Endothelial cell of umbilical vein (primary cell): ENCODE measurements at regions not wholly inside any gene's neighbourhood (a gene's known extent, or its start where the extent isn't known, plus 50 kb on each side); places are given as distances from the start of the nearest gene placed in this dataset.

Source experiments
- BruUV-seq: library from RNA; stranded (reverse); fragments of 400-500 nt; replicated peaks from 2 replicates; lab custom pipeline; 2021; lab: Mats Ljungman, UMichigan
- CTCF ChIA-PET: fragments of 300-600, 350-600 bp; sonication (Branson Sonifier 250); formaldehyde crosslinking; loops from one replicate; lab custom pipeline; 2021; ENCODE audit warnings: antibody characterized with exemption, inconsistent platforms; lab: Charles Lee
- POLR2A ChIA-PET: fragments of 300-600, 350-600 bp; sonication (Branson Sonifier 250); formaldehyde crosslinking; loops from one replicate; lab custom pipeline; 2021; ENCODE audit warnings: antibody characterized with exemption, inconsistent platforms; lab: Charles Lee
- DNase-seq: peaks from one replicate; pipeline ENCODE4 v3.0.0-alpha.2; 2011; ENCODE audit warnings: low read depth, low spot score
- FAIRE-seq: peaks from 2 replicates; lab custom pipeline; 2011; peaks lifted over from hg19 to GRCh38; lab: Jason Lieb, UNC
- H2AFZ ChIP-seq: 2 replicates; pipeline ENCODE4 v1.6.0; 2012; ENCODE audit warnings: low read depth, low read length, control low read depth, inconsistent platforms
- H3K27ac ChIP-seq: 2 replicates; pipeline ENCODE4 v1.5.1; 2011; ENCODE audit warnings: low read depth, mild to moderate bottlenecking, control low read depth, low read length, moderate library complexity; ENCODE audit not compliant: insufficient read depth
- H3K27me3 ChIP-seq, 2 experiments: 2 replicates each; pipeline versions ENCODE4 v1.6.0 to v1.6.1; 2011; ENCODE audit warnings: low read length in 2 of 2, mixed read lengths in 1 of 2; ENCODE audit not compliant: control insufficient read depth in 2 of 2, insufficient read depth in 2 of 2
- H3K36me3 ChIP-seq, 2 experiments: 2 replicates in 1 of 2; 3 replicates in 1 of 2; pipeline ENCODE4 v1.5.1; 2011; ENCODE audit warnings: low read length in 2 of 2, mild to moderate bottlenecking in 1 of 2, moderate library complexity in 1 of 2; ENCODE audit not compliant: control insufficient read depth in 2 of 2, insufficient read depth in 2 of 2; ENCODE audit errors: extremely low read depth in 1 of 2
- H3K4me1 ChIP-seq: 3 replicates; pipeline ENCODE4 v1.5.1; 2011; ENCODE audit warnings: mild to moderate bottlenecking, low read length; ENCODE audit not compliant: control insufficient read depth, insufficient read depth; ENCODE audit errors: extremely low read depth
- H3K4me2 ChIP-seq: 2 replicates; pipeline ENCODE4 v1.6.1; 2011; ENCODE audit warnings: low read length, control low read depth, mixed read lengths; ENCODE audit not compliant: insufficient read depth
- H3K4me3 ChIP-seq, 3 experiments: fragments of 200-600 bp in 1 of 3; sonication (generic), shearing (Covaris generic) in 1 of 3; replicated peaks in 1 of 3; 2 replicates each; pipeline ENCODE4 v1.5.1; 2011 to 2016; ENCODE audit warnings: control low read depth in 3 of 3, low read length in 3 of 3, mild to moderate bottlenecking in 2 of 3, inconsistent platforms in 1 of 3, low read depth in 1 of 3, moderate library complexity in 1 of 3; ENCODE audit not compliant: insufficient read depth in 1 of 3
- H3K79me2 ChIP-seq: 2 replicates; pipeline ENCODE4 v1.6.0; 2012; ENCODE audit warnings: low read length, inconsistent platforms; ENCODE audit not compliant: control insufficient read depth, insufficient read depth
- H3K9ac ChIP-seq: replicated peaks from 2 replicates; pipeline ENCODE3; 2011; ENCODE audit warnings: low read length, control low read depth; ENCODE audit not compliant: insufficient read depth; ENCODE audit errors: extremely low read depth
- H3K9me1 ChIP-seq: replicated peaks from 3 replicates; pipeline ENCODE4 v1.6.0; 2011; ENCODE audit warnings: mild to moderate bottlenecking, low read length; ENCODE audit not compliant: control insufficient read depth, insufficient read depth; ENCODE audit errors: extremely low read depth
- H3K9me3 ChIP-seq: replicated peaks from 2 replicates; pipeline ENCODE4 v1.5.1; 2012; ENCODE audit warnings: low read length, inconsistent platforms; ENCODE audit not compliant: control insufficient read depth, insufficient read depth
- H4K20me1 ChIP-seq: replicated peaks from 2 replicates; pipeline ENCODE3; 2011; ENCODE audit warnings: mild to moderate bottlenecking, low read length; ENCODE audit not compliant: control insufficient read depth, insufficient read depth; ENCODE audit errors: extremely low read depth
- EZH2 ChIP-seq: IDR thresholded peaks from 2 replicates; pipeline ENCODE4 v1.6.1; 2012; ENCODE audit warnings: borderline replicate concordance, low read depth, mild to moderate bottlenecking, moderate library complexity, low read length, inconsistent platforms; ENCODE audit not compliant: severe bottlenecking
- FOS ChIP-seq: IDR thresholded peaks from 2 replicates; pipeline ENCODE4 v1.6.1; 2011; ENCODE audit warnings: mild to moderate bottlenecking, low read length, moderate library complexity, borderline replicate concordance; ENCODE audit not compliant: insufficient read depth
- GATA2 ChIP-seq: IDR thresholded peaks from 2 replicates; pipeline ENCODE4 v1.7.0; 2011; ENCODE audit warnings: low read depth, mild to moderate bottlenecking, moderate library complexity, mixed read lengths, low read length; ENCODE audit not compliant: insufficient read length, insufficient read depth
- JUN ChIP-seq: IDR thresholded peaks from 2 replicates; pipeline ENCODE4 v1.6.1; 2011; ENCODE audit warnings: borderline replicate concordance, low read depth; ENCODE audit not compliant: insufficient read length, insufficient read depth
- MYC ChIP-seq: IDR thresholded peaks from one replicate; pipeline ENCODE4 v1.6.1; 2011; ENCODE audit warnings: mild to moderate bottlenecking, low read depth, low read length
- POLR2A ChIP-seq: IDR thresholded peaks from 2 replicates; pipeline ENCODE4 v1.6.1; 2012; ENCODE audit warnings: low read depth, mild to moderate bottlenecking, control low read depth, low read length
- POLR2AphosphoS5 ChIP-seq: IDR thresholded peaks from 2 replicates; pipeline ENCODE4 v1.6.1; 2012; ENCODE audit warnings: low read depth, mild to moderate bottlenecking, control low read depth, low read length, moderate library complexity; ENCODE audit not compliant: insufficient read depth
- dilution Hi-C: fragments of 300-500 bp; cut with MboI; formaldehyde crosslinking; loops from one replicate; pipeline ENCODE4 v1.15.0; 2019; ENCODE audit warnings: low sequenced_read_pairs; ENCODE audit not compliant: extremely low pct_ligation_motif_present
- intact Hi-C: fragments of 100-400 bp; cut with micrococcal nuclease; formaldehyde crosslinking; loops from one replicate; pipeline ENCODE4 v1.10.0; 2022
- TF ChIP-seq, protein P1 (sequence below), 2 donors: IDR thresholded peaks; 1 replicate in 1 of 2; 2 replicates in 1 of 2; pipeline ENCODE4 v1.5.1; 2011; ENCODE audit warnings: low read length in 2 of 2, mild to moderate bottlenecking in 2 of 2, moderate library complexity in 2 of 2, control low read depth in 1 of 2, inconsistent platforms in 1 of 2, low read depth in 1 of 2; ENCODE audit not compliant: insufficient read depth in 1 of 2; ENCODE audit errors: extremely low read depth in 1 of 2
- TF ChIP-seq, protein P2 (sequence below): IDR thresholded peaks from 2 replicates; pipeline ENCODE4 v1.6.1; 2011; ENCODE audit not compliant: insufficient read depth, insufficient read length

GRCh38 chr3:110314512-110315114 is 757.0 kb upstream of the NECTIN3 start:
- no peak for TF ChIP-seq MYC
- TF ChIP-seq, protein P1, sequence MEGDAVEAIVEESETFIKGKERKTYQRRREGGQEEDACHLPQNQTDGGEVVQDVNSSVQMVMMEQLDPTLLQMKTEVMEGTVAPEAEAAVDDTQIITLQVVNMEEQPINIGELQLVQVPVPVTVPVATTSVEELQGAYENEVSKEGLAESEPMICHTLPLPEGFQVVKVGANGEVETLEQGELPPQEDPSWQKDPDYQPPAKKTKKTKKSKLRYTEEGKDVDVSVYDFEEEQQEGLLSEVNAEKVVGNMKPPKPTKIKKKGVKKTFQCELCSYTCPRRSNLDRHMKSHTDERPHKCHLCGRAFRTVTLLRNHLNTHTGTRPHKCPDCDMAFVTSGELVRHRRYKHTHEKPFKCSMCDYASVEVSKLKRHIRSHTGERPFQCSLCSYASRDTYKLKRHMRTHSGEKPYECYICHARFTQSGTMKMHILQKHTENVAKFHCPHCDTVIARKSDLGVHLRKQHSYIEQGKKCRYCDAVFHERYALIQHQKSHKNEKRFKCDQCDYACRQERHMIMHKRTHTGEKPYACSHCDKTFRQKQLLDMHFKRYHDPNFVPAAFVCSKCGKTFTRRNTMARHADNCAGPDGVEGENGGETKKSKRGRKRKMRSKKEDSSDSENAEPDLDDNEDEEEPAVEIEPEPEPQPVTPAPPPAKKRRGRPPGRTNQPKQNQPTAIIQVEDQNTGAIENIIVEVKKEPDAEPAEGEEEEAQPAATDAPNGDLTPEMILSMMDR (IDR thresholded peaks at IDR 0.05; ENCODE audit: extremely low read depth in 1 of 2, insufficient read depth in 1 of 2, low read depth in 1 of 2, low read length in 2 of 2): peak; percentile 67 to 80
- Histone ChIP-seq H3K4me1 (peaks cover 12% of the 10 kb centered on the region), H3K9me1 (no peaks in the 10 kb centered on the region), H3K4me2 (no peak overlapping the region), H3K27ac (no peak overlapping the region), H4K20me1 (no peaks in the 10 kb centered on the region), H2AFZ (peak overlapping the region; percentile 87), H3K9ac (no peak overlapping the region), H3K27me3 (no peaks in the 10 kb centered on the region), H3K9me3 (no peaks in the 10 kb centered on the region), H3K79me2 (no peaks in the 10 kb centered on the region), H3K4me3 (no peak overlapping the region), H3K36me3 (no peaks in the 10 kb centered on the region)
- FAIRE-seq (peak; percentile 64), DNase-seq (peak; percentile 56)
- BruUV-seq: no TSS peak
- dilution Hi-C loops: no loop called here
- intact Hi-C loops: loop anchor here (2.0 to 5.0 kb wide), 2 partner anchors 100 to 208 kb away; no protein-coding TSS in a partner anchor
- CTCF ChIA-PET: interaction anchor here (0.6 to 2.7 kb wide), 63 partner anchors 9 to 799 kb away, joined by 3 to 28 read pairs (median 4); no protein-coding TSS in a partner anchor
- POLR2A ChIA-PET: no interaction called here

- ChIA-PET CTCF (interaction anchor here (0.6 to 1.2 kb wide), 2 partner anchors 10 kb away, joined by 3 read pairs; no protein-coding TSS in a partner anchor), POLR2A (no interaction called here)
- H3K9ac ChIP-seq: peak overlapping the region; percentile 13
- dilution Hi-C loops: no loop called here
- peak overlapping the region; percentile 42 for H3K4me2 ChIP-seq
- H2AFZ ChIP-seq: peak overlapping the region; percentile 66
- no peak overlapping the region for H3K4me3 ChIP-seq
- no TSS peak for BruUV-seq
- TF ChIP-seq MYC (no peak), GATA2 (no peak), POLR2A (no peak), JUN (peak; percentile 51), EZH2 (no peak), FOS (peak; percentile 64), POLR2AphosphoS5 (no peak)
- TF ChIP-seq, protein P1 (IDR thresholded peaks at IDR 0.05; ENCODE audit: extremely low read depth in 1 of 2, insufficient read depth in 1 of 2, low read depth in 1 of 2, low read length in 2 of 2): no peak
- TF ChIP-seq, protein P2, sequence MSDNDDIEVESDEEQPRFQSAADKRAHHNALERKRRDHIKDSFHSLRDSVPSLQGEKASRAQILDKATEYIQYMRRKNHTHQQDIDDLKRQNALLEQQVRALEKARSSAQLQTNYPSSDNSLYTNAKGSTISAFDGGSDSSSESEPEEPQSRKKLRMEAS: no peak
- intact Hi-C loops: no loop called here
- H4K20me1 ChIP-seq: no peaks in the 10 kb centered on the region
- peaks cover 12% of the 10 kb centered on the region for H3K4me1 ChIP-seq
- H3K27ac ChIP-seq: peak overlapping the region; percentile 57
- no peaks in the 10 kb centered on the region for H3K36me3 ChIP-seq
- H3K27me3 ChIP-seq: no peaks in the 10 kb centered on the region
- no peaks in the 10 kb centered on the region for H3K9me3 ChIP-seq
- H3K79me2 ChIP-seq: no peaks in the 10 kb centered on the region
- no peaks in the 10 kb centered on the region for H3K9me1 ChIP-seq
- DNase-seq (peak; percentile 49), FAIRE-seq (no peak)
Observed at GRCh38 chr3:110318108-110318507, 753.5 kb upstream of the NECTIN3 start.
